ENCODE measurements at regions not wholly inside any gene's neighbourhood (a gene's known extent, or its start where the extent isn't known, plus 50 kb on each side); places are given as distances from the start of the nearest gene placed in this dataset.

DNA sequence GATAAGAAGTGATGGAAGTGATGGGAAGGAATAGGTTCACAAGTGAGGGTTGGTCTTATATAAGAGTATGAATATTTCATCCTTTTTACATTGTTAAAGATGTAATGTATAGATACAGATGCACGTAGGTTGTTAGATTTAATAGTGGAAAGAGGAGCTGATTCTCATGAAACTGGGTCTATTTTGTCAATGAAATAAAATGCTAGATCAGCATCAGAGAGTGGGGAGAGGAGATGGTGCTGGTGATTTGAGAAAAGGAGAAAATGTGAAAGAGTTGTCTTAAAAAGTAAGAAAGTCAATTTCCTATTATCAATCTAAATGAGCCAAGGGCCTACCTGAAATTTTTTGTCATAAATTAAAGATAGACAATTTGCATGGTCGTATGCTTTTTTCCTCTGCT lies 82.8 kb upstream of the FYN start:
- TF ChIP-seq, protein P1, sequence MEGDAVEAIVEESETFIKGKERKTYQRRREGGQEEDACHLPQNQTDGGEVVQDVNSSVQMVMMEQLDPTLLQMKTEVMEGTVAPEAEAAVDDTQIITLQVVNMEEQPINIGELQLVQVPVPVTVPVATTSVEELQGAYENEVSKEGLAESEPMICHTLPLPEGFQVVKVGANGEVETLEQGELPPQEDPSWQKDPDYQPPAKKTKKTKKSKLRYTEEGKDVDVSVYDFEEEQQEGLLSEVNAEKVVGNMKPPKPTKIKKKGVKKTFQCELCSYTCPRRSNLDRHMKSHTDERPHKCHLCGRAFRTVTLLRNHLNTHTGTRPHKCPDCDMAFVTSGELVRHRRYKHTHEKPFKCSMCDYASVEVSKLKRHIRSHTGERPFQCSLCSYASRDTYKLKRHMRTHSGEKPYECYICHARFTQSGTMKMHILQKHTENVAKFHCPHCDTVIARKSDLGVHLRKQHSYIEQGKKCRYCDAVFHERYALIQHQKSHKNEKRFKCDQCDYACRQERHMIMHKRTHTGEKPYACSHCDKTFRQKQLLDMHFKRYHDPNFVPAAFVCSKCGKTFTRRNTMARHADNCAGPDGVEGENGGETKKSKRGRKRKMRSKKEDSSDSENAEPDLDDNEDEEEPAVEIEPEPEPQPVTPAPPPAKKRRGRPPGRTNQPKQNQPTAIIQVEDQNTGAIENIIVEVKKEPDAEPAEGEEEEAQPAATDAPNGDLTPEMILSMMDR (IDR thresholded peaks at IDR 0.05), result no peak
- TF ChIP-seq POLR2A (IDR thresholded peaks at IDR 0.05), result no peak

Measured in testis (tissue), 2 donors.